ENCODE measurements at regions not wholly inside any gene's neighbourhood (a gene's known extent, or its start where the extent isn't known, plus 50 kb on each side); places are given as distances from the start of the nearest gene placed in this dataset.

GRCh38 chr13:107088061-107088460 is 520.1 kb upstream of the ARGLU1 start:
- DNase-seq (ENCODE audit: low spot score), result no peak
- no peaks in the 10 kb centered on the region for H3K36me3 Mint-ChIP-seq (ENCODE audit: low read depth)
- H3K9me3 Mint-ChIP-seq (ENCODE audit: low read depth), result peaks cover 4% of the 10 kb centered on the region
- H3K4me3 Mint-ChIP-seq (ENCODE audit: unreplicated experiment), result no peak overlapping the region
- no peaks in the 10 kb centered on the region for H3K27me3 Mint-ChIP-seq (ENCODE audit: low read depth)
- H3K27ac Mint-ChIP-seq (ENCODE audit: unreplicated experiment), result no peak overlapping the region
- peaks cover 18% of the 10 kb centered on the region for H3K4me1 Mint-ChIP-seq (ENCODE audit: low read depth)
- TF ChIP-seq, protein P1, sequence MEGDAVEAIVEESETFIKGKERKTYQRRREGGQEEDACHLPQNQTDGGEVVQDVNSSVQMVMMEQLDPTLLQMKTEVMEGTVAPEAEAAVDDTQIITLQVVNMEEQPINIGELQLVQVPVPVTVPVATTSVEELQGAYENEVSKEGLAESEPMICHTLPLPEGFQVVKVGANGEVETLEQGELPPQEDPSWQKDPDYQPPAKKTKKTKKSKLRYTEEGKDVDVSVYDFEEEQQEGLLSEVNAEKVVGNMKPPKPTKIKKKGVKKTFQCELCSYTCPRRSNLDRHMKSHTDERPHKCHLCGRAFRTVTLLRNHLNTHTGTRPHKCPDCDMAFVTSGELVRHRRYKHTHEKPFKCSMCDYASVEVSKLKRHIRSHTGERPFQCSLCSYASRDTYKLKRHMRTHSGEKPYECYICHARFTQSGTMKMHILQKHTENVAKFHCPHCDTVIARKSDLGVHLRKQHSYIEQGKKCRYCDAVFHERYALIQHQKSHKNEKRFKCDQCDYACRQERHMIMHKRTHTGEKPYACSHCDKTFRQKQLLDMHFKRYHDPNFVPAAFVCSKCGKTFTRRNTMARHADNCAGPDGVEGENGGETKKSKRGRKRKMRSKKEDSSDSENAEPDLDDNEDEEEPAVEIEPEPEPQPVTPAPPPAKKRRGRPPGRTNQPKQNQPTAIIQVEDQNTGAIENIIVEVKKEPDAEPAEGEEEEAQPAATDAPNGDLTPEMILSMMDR (IDR thresholded peaks at IDR 0.05), result no peak

DNA sequence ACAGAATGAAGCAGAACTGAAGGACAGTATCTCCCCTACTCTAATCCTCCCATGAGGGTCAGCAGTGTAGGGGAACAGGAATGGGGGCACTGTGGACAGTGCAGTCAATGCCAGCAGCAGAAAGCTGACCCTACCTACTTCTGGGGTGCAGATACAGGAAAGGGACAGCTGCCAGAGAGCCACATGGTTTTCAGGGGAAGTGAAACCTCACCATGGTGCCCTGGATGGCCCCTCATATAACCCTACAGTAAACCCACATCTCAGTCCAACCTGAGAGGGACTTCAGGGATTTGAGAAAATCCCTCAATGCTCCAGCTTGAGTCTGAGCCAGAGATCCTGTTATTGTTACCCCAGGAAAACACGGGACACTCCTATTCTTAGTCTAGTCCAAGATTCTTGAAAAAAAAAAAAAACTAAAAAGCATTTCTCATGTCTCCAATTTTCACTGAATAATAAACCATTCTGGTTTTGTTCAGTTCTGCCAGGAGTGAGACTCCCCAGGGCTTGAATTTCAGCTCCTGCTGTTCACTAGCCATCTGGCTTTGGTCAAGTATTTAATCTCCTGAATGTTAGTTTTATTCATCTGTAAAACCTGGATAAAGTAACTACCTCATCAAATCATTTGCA is 511.6 kb upstream of the ARGLU1 start:
- Mint-ChIP-seq H3K27me3 (ENCODE audit: low read depth) (peaks cover 3% of the 10 kb centered on the region), H3K27ac (ENCODE audit: unreplicated experiment) (no peak overlapping the region), H3K4me1 (ENCODE audit: low read depth) (peaks cover 13% of the 10 kb centered on the region), H3K36me3 (ENCODE audit: low read depth) (peaks cover 2% of the 10 kb centered on the region), H3K9me3 (ENCODE audit: low read depth) (peaks cover 9% of the 10 kb centered on the region), H3K4me3 (ENCODE audit: unreplicated experiment) (no peak overlapping the region)
- TF ChIP-seq, protein P1 (IDR thresholded peaks at IDR 0.05), result no peak
- DNase-seq (ENCODE audit: low spot score), result no peak

- H3K36me3 Mint-ChIP-seq (ENCODE audit: low read depth), result peaks cover 2% of the 10 kb centered on the region
- H3K9me3 Mint-ChIP-seq (ENCODE audit: low read depth), result peaks cover 6% of the 10 kb centered on the region
- no peak overlapping the region for H3K27ac Mint-ChIP-seq (ENCODE audit: unreplicated experiment)
- DNase-seq (ENCODE audit: low spot score), result no peak
- TF ChIP-seq, protein P1 (IDR thresholded peaks at IDR 0.05), result no peak
- H3K27me3 Mint-ChIP-seq (ENCODE audit: low read depth), result peaks cover 3% of the 10 kb centered on the region
- peaks cover 13% of the 10 kb centered on the region for H3K4me1 Mint-ChIP-seq (ENCODE audit: low read depth)
- no peak overlapping the region for H3K4me3 Mint-ChIP-seq (ENCODE audit: unreplicated experiment)
These were observed 510.4 kb upstream of the ARGLU1 start for GRCh38 chr13:107078229-107078765.

DNA sequence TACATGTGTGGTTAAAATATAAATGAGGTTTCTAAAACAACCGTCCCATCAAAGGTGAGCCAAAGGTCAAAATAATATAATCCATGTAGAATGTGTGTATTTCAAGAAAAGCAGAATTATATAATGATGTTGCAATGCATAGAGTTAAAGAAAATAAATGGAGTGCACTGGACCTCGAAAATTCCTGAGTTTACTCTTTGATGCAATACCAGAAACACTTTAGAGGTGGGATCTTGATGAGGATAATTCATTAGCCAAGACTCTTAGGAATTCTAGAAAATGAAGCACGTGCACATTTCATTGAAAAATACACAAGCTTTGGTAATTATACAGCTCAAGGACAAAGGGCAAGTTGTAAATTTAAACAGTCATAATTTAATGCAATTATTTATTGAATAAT is 508.9 kb upstream of the ARGLU1 start:
- TF ChIP-seq, protein P1 (IDR thresholded peaks at IDR 0.05), result no peak

GRCh38 chr13:107075576-107075975 is 507.6 kb upstream of the ARGLU1 start:
- Mint-ChIP-seq H3K36me3 (ENCODE audit: low read depth) (peaks cover 2% of the 10 kb centered on the region), H3K27ac (ENCODE audit: unreplicated experiment) (no peak overlapping the region), H3K27me3 (ENCODE audit: low read depth) (no peaks in the 10 kb centered on the region), H3K9me3 (ENCODE audit: low read depth) (peaks cover 5% of the 10 kb centered on the region), H3K4me3 (ENCODE audit: unreplicated experiment) (no peak overlapping the region), H3K4me1 (ENCODE audit: low read depth) (peaks cover 13% of the 10 kb centered on the region)
- TF ChIP-seq, protein P1 (IDR thresholded peaks at IDR 0.05), result no peak
- DNase-seq (ENCODE audit: low spot score), result no peak

More for the DNA sequence above, 508.9 kb upstream of the ARGLU1 start:
- Mint-ChIP-seq H3K4me1 (ENCODE audit: low read depth) (peaks cover 13% of the 10 kb centered on the region), H3K4me3 (ENCODE audit: unreplicated experiment) (no peak overlapping the region), H3K9me3 (ENCODE audit: low read depth) (peaks cover 5% of the 10 kb centered on the region), H3K36me3 (ENCODE audit: low read depth) (peaks cover 2% of the 10 kb centered on the region), H3K27me3 (ENCODE audit: low read depth) (peaks cover 2% of the 10 kb centered on the region), H3K27ac (ENCODE audit: unreplicated experiment) (no peak overlapping the region)
- no peak for DNase-seq (ENCODE audit: low spot score)

All from chondrocyte (in vitro differentiated cells).